ENCODE measurements at regions not wholly inside any gene's neighbourhood (a gene's known extent, or its start where the extent isn't known, plus 50 kb on each side); places are given as distances from the start of the nearest gene placed in this dataset.

DNA sequence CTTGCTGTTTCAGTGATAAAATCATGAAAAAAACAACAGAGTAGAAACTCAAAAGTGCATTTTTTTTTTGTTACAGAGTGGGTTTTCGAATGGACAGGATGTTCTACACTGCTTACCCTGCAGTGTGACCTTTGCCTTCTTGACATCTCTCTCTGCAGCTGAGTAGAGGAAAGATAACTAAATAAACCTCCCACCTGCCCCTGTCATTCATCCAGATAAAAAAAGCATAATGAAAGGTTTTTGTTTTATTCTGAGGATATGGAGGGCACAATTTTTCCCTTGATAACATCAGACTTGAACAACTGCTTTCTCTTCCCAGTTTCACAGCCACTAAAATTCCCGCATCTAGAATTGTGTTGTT lies 193.6 kb upstream of the FOXQ1 start:
- no peak for DNase-seq (ENCODE audit: low read depth)

- DNase-seq (ENCODE audit: low read depth): no peak
Observed at GRCh38 chr6:1117530-1118286, 194.2 kb upstream of the FOXQ1 start.

DNA sequence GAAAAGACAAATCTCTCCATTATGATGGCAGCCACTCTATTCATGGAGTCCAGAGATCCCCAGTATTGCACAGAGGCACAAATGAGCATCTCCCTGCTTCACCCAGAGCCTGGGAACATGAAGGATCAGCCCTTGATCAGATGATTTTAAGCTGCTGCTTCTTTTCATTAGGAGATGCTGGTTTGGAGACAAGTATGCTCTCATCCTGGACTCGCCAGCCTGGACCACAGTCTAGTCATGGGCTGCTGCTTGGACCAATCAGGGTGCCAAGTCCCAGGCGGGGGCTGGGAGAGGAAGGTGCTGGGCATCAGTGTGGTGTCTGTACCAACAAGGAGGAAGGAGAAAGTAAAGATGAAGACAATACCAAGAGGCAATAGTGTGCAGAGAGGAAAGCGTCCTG lies 195.7 kb upstream of the FOXQ1 start:
- no peak for DNase-seq (ENCODE audit: low read depth)

- no peak for DNase-seq (ENCODE audit: low read depth)
Observed at GRCh38 chr6:1113916-1114540, 197.9 kb upstream of the FOXQ1 start.

DNA sequence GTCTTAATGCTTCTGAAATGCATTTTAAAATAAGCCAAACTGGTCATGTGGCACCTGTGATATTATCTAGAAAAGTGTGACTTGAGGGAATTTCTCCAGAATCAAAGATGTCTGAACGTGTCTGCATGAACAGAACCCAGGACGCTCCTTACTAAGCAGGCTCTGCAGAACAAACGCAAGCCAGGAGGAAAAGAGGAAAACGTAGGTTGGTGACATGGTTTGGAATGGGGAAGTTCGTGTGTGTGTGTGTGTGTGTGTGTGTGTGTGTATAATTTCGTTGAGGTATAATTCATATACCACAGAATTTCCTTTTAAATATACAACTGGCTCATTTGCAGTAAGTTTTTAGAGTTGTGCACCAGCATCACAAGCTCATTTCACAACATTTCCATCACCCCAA lies 200.5 kb upstream of the FOXQ1 start:
- DNase-seq (ENCODE audit: low read depth): no peak

DNA sequence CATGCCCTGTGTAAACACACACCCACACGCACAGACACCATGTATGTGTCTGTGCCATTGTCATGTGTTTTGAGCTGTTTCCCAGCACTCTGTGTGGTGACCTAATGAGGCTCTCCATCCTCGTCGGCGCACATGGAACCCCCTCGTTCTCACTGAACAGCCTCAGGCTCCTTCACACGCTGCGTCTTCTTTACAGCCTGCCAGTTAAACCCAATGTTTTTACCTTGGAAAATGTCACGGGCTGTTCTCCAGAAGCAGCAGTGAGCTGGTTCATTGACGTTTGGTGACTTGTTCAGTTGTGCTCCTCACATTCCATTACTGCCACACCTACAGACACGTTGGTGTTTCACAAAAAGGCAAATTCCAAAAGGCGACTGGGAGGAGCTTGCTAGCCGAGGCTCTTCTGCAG lies 201.0 kb upstream of the FOXQ1 start:
- no peak for DNase-seq (ENCODE audit: low read depth)

DNA sequence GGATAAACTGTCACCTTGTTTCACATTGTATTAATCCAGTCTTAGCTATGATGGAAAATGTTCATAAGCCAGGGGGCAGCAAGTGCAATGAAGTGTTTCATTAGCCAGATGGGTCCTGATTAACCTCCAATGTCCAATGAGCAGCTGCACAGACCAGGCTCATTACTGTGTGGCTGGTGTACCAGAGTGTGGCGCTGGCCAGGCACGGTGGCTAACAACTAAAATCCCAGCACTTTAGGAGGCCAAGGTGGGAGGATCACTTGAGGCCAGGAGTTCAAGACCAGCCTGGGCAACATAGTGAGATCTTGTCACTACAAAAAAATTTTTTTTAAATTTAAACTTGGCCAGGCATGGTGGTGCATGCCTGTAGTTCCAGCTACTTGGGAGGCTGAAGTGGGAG lies 201.7 kb upstream of the FOXQ1 start:
- no peak for DNase-seq (ENCODE audit: low read depth)

GRCh38 chr6:1109134-1109533 lies 202.8 kb upstream of the FOXQ1 start:
- DNase-seq (ENCODE audit: low read depth): no peak

- DNase-seq (ENCODE audit: low read depth): no peak
Observed at GRCh38 chr6:1108198-1108597, 203.7 kb upstream of the FOXQ1 start.

DNA sequence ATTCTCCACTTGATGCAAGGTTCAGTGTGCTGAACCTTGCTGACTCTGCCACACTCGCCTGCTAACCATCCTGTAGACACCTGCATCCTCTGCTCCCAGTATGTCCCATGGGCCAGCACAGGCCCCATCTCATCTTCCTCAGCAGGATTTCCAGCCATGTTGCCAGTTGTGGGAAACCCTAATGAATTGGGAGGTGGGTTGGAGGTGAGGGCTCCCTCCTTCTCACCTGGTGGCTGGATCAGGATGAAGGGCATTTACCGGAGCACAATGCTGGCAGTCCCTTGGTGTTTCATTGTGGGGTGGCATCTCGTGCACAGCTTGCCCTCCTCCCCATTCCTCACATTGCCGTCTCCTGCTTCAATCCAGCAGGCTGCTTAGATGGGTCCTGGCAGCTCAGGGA lies 204.3 kb upstream of the FOXQ1 start:
- DNase-seq (ENCODE audit: low read depth): no peak

- no peak for DNase-seq (ENCODE audit: low read depth)
Observed at GRCh38 chr6:1105833-1106400, 206.0 kb upstream of the FOXQ1 start.

- no peak for DNase-seq (ENCODE audit: low read depth)
Observed at GRCh38 chr6:1104988-1105670, 206.8 kb upstream of the FOXQ1 start.

DNA sequence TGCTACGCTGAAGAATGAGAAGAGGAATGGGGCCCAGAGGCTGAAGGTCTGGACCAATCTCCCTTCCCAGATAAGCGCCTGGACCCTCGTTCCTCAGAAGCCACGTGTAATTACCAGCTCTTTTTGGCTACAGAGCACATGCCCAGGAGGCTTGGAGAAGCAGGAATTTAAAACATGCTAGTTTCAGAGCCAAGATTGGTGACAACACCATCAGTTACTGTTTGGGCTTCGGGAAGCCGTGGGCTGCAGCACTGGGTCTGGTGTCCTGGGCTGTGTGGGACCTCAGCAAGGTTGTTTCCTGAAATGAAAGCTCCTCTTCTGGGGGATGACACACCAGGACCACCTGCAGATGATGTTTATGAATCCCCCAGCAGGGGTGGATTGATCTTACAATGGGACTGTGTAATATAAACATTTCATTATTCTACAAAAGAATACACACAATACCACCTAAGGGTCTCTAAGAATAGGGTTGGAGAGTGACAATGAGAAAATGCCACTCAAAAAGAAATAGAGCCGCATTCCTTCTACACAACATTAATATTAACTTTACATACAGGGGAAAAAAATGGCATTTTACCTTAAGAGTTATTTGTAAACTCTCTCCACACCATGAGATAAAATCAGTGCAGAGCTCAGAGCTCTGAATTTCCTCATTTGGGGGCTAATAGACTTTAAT lies 207.8 kb upstream of the FOXQ1 start:
- DNase-seq (ENCODE audit: low read depth): no peak

DNA sequence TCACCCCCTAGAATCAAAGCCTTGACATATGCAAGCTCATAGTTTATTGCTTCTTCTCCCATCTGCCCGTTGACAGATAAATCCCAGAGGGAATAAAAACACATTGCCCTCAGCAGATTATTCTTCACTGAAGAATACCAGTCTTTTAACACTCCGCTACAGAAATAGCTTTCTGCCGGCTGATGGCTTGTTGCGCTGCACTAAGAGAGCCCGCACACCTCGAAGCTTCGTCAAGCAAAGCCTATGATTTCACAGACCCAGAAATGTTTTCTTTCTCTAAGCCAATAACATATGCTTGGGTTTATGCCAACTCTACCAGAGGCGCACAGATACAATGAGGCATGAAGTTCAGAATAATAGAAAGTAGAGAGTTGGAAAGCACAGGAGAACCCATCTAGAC lies 208.9 kb upstream of the FOXQ1 start:
- DNase-seq (ENCODE audit: low read depth): no peak

DNA sequence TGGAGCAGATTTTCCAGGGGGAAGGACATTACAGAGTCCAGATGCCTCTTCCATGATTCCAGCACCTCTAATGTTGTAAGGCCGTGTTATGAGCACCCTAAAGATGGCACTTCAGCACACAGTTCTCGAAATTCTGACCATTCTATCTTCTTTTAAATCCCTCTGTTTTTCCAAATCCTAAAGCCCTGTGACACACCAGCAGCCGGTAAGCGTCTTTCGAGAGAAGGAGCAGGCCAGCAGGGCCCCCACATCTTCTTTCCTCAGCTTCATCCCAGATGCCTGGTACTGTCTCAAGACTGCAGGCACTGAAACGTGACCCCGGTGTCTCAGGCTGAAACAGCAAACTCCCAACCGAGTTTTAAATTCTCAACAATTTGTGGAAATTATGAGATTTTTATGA lies 211.6 kb upstream of the FOXQ1 start:
- DNase-seq (ENCODE audit: low read depth): no peak

DNA sequence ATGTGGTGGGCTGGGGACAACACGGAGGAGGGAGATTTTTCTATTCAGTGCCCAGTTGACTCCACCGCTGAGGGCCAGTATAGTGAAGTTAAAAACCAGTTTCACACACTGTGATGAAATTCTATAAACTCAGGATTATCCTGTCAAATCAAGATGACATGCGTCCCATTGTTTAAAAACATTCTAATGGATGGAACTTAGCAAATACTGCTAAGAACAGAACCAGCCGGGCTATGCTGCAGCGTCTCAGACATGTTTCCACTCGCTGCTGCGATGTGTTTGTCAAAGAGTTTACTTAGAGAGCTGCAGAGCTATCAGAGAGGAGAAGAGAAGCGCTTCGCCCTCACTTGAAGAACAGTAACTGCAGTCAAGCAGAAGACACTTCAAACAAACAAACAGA lies 212.6 kb upstream of the FOXQ1 start:
- DNase-seq (ENCODE audit: low read depth): no peak

- no peak for DNase-seq (ENCODE audit: low read depth)
Observed at GRCh38 chr6:1096967-1097765, 214.7 kb upstream of the FOXQ1 start.

DNA sequence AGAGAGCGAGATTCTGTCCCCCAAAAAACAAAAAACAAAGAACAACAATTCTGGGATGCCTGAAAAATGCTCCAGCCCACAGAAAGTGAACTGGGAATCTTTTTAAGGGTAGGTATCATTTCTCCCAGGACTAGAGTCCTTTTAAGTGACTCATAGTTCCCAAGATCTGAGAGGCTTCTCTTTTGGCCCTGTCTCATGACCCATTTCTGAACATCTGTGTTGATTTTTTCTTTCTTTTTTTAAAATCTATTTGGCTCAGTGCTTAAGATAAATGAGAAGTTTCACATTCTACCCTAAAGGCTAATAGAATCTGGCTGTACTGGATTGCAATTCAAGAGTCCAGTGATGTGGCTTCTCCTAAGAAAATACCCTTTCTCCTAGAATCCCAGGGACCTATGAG lies 217.6 kb upstream of the FOXQ1 start:
- DNase-seq (ENCODE audit: low read depth): no peak

- DNase-seq (ENCODE audit: low read depth): no peak
Observed at GRCh38 chr6:1091900-1092299, 220.0 kb upstream of the FOXQ1 start.

- no peak for DNase-seq (ENCODE audit: low read depth)
Observed at GRCh38 chr6:1089859-1090258, 222.0 kb upstream of the FOXQ1 start.

- DNase-seq (ENCODE audit: low read depth): no peak
Observed at GRCh38 chr6:1088492-1089001, 223.4 kb upstream of the FOXQ1 start.

All from activated gamma-delta T cell treated with anti-CD3 and anti-CD28 coated beads, Interleukin-2, amount 50 U/mL, for 16 hours (primary cell).